Kidney (tissue), 13 donors: ENCODE measurements at regions not wholly inside any gene's neighbourhood (a gene's known extent, or its start where the extent isn't known, plus 50 kb on each side); places are given as distances from the start of the nearest gene placed in this dataset.

Experiments used
- DNase-seq, 5 donors: peaks; one replicate each; pipeline ENCODE4 v3.0.0-alpha.2; 2013 to 2020
- FAIRE-seq: peaks from 2 replicates; lab custom pipeline; 2012; peaks lifted over from hg19 to GRCh38; lab: Jason Lieb, UNC
- H3K27ac ChIP-seq, 2 donors: one replicate each; pipeline ENCODE4 v1.7.0; 2013; ENCODE audit warnings: low read depth in 2 of 2, low read length in 2 of 2, inconsistent platforms in 1 of 2
- H3K27me3 ChIP-seq: one replicate; pipeline ENCODE4 v1.7.1; 2013; ENCODE audit warnings: low read length, inconsistent platforms; ENCODE audit not compliant: control insufficient read depth, insufficient read depth
- H3K36me3 ChIP-seq, 3 donors: one replicate each; pipeline versions ENCODE4 v1.7.0 to v1.7.1; 2013; ENCODE audit warnings: low read length in 3 of 3, control low read depth in 1 of 3, inconsistent platforms in 1 of 3; ENCODE audit not compliant: insufficient read depth in 3 of 3, control insufficient read depth in 2 of 3
- H3K4me1 ChIP-seq, 3 donors: one replicate each; pipeline versions ENCODE4 v1.7.0 to v1.7.1; 2013; ENCODE audit warnings: low read length in 3 of 3, inconsistent platforms in 1 of 3, low read depth in 1 of 3; ENCODE audit not compliant: control insufficient read depth in 2 of 3, insufficient read depth in 2 of 3
- H3K4me3 ChIP-seq, 3 donors: one replicate each; pipeline versions ENCODE4 v1.7.0 to v1.8.1; 2013; ENCODE audit warnings: low read length in 3 of 3, control low read depth in 1 of 3, inconsistent platforms in 1 of 3
- H3K9ac ChIP-seq, 3 donors: one replicate each; pipeline versions ENCODE4 v1.7.0 to v1.7.1; 2013; ENCODE audit warnings: low read length in 3 of 3, control low read depth in 1 of 3, inconsistent platforms in 1 of 3
- H3K9me3 ChIP-seq, 3 donors: one replicate each; pipeline versions ENCODE4 v1.7.0 to v1.7.1; 2013; ENCODE audit warnings: low read length in 3 of 3, control low read depth in 1 of 3, inconsistent platforms in 1 of 3; ENCODE audit not compliant: control insufficient read depth in 2 of 3, insufficient read depth in 1 of 3
- CTCF ChIP-seq: IDR thresholded peaks from 3 replicates; pipeline ENCODE4 v1.5.1; 2012; ENCODE audit warnings: mild to moderate bottlenecking, moderate library complexity, borderline replicate concordance; ENCODE audit not compliant: insufficient read depth; ENCODE audit errors: extremely low read depth
- intact Hi-C: fragments of 100-400 bp; cut with DNase I; formaldehyde crosslinking; loops from one replicate; pipeline ENCODE4 v1.11.1; 2022
- donor health status: control.
- donor health status: control.
- donor health status: control.
- donor health status: control.
- donor health status: control.
- donor health status: DM: yes; HTN: yes; CAD: no.
- donor health status: Normal renal cell carcinoma (clear cell type).

- intact Hi-C loops = no loop called here
- Histone ChIP-seq H3K9ac (no peak overlapping the region), H3K27me3 (no peaks in the 10 kb centered on the region), H3K9me3 (no peaks in the 10 kb centered on the region), H3K36me3 (no peaks in the 10 kb centered on the region), H3K4me3 (no peak overlapping the region), H3K27ac (no peak overlapping the region), H3K4me1 (no peaks in the 10 kb centered on the region)
- DNase-seq (no peak), FAIRE-seq (no peak)
- no peak for TF ChIP-seq CTCF
These were observed 736.9 kb upstream of the PRMT6 start for GRCh38 chr1:106319612-106320011.

GRCh38 chr1:106325600-106325999 lies 730.9 kb upstream of the PRMT6 start:
- H3K4me1 ChIP-seq = no peaks in the 10 kb centered on the region
- H3K27me3 ChIP-seq = no peaks in the 10 kb centered on the region
- DNase-seq (no peak), FAIRE-seq (no peak)
- H3K4me3 ChIP-seq = no peak overlapping the region
- no peak overlapping the region for H3K9ac ChIP-seq
- TF ChIP-seq CTCF = no peak
- intact Hi-C loops = no loop called here
- H3K27ac ChIP-seq = no peak overlapping the region
- no peaks in the 10 kb centered on the region for H3K9me3 ChIP-seq
- H3K36me3 ChIP-seq = no peaks in the 10 kb centered on the region

- Histone ChIP-seq H3K27ac (no peak overlapping the region), H3K27me3 (no peaks in the 10 kb centered on the region), H3K9me3 (peaks cover 0 to 12% (median 2%) of the 10 kb centered on the region in 3 donors), H3K9ac (no peak overlapping the region), H3K4me1 (no peaks in the 10 kb centered on the region), H3K4me3 (no peak overlapping the region), H3K36me3 (no peaks in the 10 kb centered on the region)
- no peak for FAIRE-seq
- no peak for TF ChIP-seq CTCF
- intact Hi-C loops = no loop called here
- no peak for DNase-seq
These were observed 712.0 kb upstream of the PRMT6 start for GRCh38 chr1:106344494-106344893.

GRCh38 chr1:106360252-106360651 lies 696.2 kb upstream of the PRMT6 start:
- H3K9ac ChIP-seq = no peak overlapping the region
- H3K9me3 ChIP-seq = peaks cover 0 to 9% (median 0%) of the 10 kb centered on the region in 3 donors
- H3K36me3 ChIP-seq = no peaks in the 10 kb centered on the region
- H3K4me1 ChIP-seq = no peaks in the 10 kb centered on the region
- no peak for FAIRE-seq
- TF ChIP-seq CTCF = no peak
- no peak for DNase-seq
- no peak overlapping the region for H3K4me3 ChIP-seq
- no peaks in the 10 kb centered on the region for H3K27me3 ChIP-seq
- no peak overlapping the region for H3K27ac ChIP-seq
- intact Hi-C loops = no loop called here
